IPS-NIHi7 (cell line): ENCODE measurements at regions not wholly inside any gene's neighbourhood (a gene's known extent, or its start where the extent isn't known, plus 50 kb on each side); places are given as distances from the start of the nearest gene placed in this dataset.
"Not testable (repeated sequence)": the region's sequence is repeated elsewhere in the genome, so short reads cannot be mapped to it uniquely, and the experiment has no call there.

Experiments used
- DNase-seq: peaks from one replicate; pipeline ENCODE4 v3.0.0; 2012; ENCODE audit warnings: mixed read lengths; ENCODE audit errors: extremely low spot score

- no peak for DNase-seq
Observed at GRCh38 chr5:113652161-113652560, 138.7 kb downstream of the YTHDC2 start.

- no peak for DNase-seq
Observed at GRCh38 chr5:113654828-113655227, 141.3 kb downstream of the YTHDC2 start.

DNA sequence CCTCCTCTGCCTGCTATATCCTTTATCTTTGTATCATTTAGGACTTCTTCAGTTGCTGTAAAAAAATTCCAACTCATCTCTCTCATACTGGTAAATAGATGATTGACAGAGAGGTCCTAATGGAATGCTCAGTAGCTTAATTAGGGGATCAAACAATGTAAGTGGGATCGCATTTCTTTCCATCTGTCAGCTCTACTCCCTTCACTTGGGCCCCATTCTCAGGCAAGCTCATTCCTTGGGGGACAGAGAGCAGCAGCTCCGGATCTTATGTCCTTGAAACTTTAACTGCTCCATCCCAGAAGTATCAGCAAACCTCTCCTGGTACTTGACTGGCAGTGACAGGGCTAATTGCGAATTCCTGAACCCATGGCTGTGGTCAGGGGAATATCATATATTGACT lies 146.7 kb downstream of the YTHDC2 start:
- no peak for DNase-seq

- no peak for DNase-seq
Observed at GRCh38 chr5:113660706-113661250, 147.3 kb downstream of the YTHDC2 start.

DNA sequence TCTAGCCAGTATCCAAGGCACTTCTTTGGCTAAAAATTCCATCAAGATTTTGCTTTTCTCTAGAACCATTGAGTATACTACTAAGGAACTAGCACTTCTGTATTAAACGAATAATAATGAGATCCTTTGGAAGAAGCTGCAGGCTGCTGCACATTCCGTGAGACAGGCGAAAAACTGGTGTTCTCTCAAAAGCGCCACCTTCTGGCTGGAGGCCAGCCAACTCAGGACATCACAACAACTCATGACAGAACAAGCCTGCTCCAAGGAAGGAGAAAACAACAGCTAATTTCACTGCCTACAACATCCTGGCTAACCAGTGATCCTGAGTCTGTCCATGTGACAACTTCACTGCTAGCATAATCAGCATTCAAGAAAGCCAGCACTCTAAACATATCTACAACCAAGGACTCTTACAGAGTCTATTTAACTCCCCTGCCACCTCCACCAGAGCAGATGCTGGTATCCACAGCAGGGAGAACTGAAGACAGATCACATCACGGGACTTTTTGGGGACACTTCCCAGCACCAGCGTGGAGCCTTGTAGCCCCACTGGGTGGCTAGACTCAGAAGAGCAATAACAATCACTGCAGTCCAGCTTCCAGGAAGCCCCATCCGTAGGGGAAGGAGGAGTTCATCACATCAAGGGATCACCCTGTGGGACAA lies 150.5 kb downstream of the YTHDC2 start:
- DNase-seq: peak; percentile 58

DNA sequence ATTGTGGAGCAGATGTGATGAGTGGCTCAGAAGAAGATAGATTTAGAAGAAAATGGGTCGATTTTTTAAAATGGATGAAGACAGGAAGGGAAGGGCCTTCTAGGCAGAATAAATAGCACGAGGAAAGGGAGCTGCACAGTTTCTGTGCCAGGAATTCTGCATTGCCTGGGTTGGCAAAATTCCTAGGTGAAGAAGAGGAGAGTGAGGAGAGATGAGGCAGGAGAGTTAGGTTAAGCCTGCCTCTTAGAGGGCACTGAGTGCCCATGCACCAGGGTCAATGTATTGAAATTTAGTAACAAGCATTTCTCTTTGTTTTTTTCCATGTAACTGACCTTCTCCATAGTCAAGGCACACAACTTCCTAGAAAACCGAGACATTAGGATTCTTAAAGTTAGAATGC lies 159.5 kb downstream of the YTHDC2 start:
- no peak for DNase-seq

- no peak for DNase-seq
Observed at GRCh38 chr5:113675166-113675565, 161.7 kb downstream of the YTHDC2 start.

DNA sequence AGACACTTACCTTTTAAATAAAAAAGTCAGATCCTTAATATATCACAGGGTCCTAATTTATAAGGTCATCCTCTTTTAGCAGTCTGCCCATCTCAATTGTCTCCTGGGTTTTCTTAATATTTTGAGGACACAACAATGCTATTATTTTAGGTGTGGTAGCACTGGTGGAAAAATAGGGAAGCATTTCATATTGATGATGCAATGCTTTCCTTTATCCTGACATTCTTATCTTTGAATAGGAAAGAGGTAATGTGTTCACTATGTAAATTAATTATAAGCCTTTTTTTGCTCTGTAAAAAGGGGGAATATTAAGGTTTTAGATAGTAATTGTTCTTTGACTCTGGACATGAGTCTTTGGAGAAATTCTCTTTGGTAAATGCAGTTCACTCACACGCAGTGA lies 164.7 kb downstream of the YTHDC2 start:
- DNase-seq: no peak

GRCh38 chr5:113678924-113679575 lies 165.6 kb downstream of the YTHDC2 start:
- peak; percentile 67 for DNase-seq

DNA sequence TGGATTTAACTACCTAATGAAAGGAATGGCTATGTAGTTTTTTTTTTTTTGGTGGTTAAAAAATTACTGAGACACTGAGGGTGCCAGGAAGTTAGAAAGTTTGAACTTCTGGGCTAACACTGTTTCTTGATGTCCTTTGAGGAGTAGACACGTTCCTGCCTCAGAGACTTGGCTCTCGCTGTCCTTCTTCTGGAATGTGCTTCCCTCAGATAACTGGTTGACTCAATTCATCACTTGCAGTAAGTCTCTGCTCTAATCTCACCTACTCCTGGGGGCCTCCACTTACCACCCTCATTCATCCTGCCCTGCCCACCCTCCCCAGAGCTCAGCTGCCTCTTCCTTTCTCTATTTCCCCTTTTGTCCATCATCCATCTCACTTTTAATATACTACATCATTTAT lies 167.0 kb downstream of the YTHDC2 start:
- no peak for DNase-seq

DNA sequence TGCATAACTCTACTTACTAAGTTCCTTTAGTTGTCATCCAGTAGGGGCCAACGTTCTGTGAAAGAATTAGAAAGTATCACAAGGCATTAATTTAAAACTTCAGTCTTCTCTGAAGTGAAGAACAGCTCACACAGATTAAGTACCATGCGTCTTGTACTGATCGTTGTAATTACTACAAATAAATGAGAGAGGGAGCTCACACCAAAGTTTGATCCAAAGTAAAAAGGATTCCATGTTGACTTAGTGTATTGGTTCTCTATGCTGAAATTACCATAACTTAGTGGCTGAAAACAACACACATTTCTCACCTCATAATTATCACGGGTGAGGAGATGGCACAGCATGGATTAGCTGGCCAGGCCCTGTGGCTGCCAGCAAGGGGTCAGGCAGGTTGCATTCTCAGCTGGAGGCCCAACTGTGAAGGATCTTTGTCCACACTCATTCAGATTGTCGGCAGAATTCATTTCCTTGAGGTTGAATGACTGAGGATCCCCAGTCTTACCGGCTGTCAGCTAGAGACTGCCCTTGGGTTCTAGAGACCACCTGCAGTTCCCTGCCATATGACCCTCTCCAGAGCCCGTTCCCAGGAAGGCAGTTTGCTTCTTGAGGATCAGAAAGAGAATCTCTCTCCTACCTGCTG lies 169.1 kb downstream of the YTHDC2 start:
- no peak for DNase-seq

DNA sequence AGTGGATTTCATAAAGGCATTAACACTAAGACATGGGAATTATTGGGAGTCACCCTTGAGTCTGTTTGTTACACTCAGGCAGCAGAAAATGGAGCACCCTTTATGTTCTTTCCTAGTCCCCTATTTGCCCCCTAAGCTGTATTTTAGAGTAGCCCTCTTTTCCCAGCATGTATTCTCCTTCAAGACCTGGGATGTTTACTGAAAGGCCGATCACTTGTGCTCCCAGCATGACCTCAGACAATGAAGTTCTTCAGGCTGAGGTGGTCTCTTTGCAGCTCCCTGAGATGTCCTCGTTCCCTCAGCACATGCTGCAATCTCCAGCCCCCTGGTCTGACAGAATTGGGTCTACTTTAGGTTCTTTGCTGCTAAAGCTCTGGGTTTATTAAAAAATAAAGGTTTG lies 169.7 kb downstream of the YTHDC2 start:
- no peak for DNase-seq

GRCh38 chr5:113686599-113686998 lies 173.1 kb downstream of the YTHDC2 start:
- no peak for DNase-seq

GRCh38 chr5:113689647-113690046 lies 176.2 kb downstream of the YTHDC2 start:
- no peak for DNase-seq

DNA sequence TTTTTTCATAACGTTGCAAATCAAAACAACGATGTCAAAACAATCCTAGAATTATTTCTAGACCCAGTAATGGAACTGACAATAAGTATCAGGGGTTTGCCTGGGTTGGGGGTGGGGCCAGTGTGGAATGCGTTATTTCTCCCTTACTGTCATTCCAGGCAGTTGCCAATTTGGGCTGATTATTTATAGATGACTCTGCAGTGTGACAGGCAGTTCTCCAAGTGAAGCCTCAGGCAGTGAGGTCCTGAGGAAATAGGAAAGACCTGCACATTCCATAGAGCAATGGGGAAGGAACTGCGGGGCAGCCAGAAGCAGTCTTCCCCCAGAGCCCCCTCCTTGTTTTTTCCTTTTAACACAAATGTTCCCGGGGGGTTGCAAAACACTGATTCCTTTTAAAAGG lies 179.0 kb downstream of the YTHDC2 start:
- DNase-seq: peak; percentile 35

DNA sequence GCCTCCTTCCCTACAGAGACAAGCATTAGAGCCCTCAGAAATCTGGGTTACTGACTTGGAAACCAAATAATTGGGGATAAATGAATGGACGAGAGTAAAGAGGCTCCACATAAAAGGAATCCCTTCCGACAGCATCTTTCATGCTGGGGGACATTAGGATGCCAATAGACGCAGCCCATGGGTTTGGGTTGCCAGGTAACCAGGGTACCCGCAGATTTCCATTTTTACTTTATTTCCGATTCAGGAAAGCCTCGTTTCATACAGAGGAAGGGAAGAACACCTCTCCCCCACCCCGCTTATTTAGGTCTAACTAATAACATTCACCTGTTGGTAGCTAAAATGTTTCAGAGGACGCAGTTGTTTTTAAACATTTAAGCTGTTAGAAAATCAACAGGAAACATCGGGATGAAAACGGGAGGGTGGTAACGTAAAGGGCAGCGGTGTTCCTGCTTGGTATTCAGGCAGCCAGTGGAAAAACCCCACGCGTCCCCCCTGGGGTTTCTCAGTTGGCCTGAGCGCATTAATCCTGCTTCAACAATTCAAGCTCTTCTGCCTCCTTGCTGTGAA lies 179.5 kb downstream of the YTHDC2 start:
- DNase-seq: peak; percentile 37

DNA sequence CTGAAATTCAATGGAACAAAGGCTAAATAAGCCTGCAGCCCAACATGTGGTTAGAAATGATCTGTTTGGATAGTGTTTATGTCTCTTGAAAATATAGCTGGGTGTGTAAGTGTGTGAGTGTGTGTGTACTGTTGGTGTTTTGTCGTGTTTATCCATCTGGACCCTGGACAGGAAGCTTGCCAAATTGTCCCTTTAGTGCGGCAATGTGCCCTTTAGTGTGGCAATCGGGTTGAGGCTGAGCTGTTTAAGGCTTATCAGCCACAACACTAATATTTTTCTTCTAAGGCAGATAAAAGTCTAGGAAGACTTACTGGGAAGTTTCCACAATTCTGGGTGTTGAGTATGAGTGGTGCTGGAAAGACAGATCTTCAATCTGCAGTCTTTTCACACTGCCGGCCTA lies 180.2 kb downstream of the YTHDC2 start:
- no peak for DNase-seq

DNA sequence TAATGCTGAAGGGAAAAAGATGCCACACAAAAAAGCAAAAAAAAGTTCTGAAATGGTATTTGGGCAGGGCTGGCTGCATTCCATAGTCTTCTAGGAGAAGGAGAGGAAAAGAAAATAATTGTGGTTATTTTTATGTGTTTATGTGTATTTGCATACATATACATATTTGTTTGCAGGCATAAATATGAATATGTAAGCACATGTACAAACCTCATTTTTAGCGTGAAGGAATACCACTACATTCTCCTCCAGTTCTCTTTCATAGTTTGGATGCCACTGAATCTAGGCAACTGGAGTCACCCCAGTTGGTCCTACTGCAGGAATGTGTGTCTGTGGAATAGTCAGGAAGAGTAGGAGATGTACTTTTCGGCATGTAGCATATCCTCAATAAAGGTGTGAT lies 181.1 kb downstream of the YTHDC2 start:
- no peak for DNase-seq

DNA sequence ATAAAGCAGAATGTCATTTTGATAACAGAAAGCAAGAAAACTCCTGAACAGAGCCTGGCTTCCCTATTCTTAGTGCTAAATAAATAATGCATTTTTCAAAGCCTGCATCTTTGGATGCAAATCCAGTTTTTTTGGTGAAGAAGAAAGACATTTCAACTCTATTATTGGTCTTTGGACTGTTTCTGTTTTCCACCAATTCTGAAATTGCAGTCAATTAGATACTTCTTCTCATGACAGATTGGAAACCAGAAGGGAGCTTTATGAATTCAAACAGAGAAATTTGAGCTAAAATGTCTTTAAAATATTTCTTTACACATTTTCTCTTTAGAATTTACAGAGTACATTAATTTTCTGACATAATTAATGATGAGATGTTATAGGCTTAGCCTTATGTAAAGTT lies 189.8 kb downstream of the YTHDC2 start:
- no peak for DNase-seq

DNA sequence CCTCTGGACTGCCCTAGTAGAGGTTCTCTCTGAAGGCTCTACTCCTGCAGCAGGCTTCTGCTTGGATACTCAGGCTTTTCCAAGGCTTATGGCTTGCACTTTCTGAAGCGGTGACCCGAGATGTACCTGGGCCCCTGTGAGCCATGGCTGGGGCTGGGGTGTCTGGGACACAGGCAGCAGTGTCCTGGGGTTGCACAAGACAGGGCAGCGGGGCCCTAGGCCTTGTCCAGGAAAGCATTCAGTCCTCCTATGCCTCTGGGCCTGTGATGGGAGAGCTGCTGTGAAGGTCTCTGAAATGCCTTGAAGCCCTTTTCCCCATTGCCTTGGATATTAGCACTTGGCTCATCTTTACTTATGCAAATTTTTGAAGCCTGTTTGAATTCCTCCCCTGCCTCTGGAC lies 192.2 kb downstream of the YTHDC2 start:
- DNase-seq: no peak

GRCh38 chr5:113713051-113713450 lies 199.6 kb downstream of the YTHDC2 start:
- no peak for DNase-seq

- DNase-seq: not testable (repeated sequence)
Observed at GRCh38 chr5:113715921-113716320, 202.4 kb downstream of the YTHDC2 start.

- DNase-seq: no peak
Observed at GRCh38 chr5:113719549-113719948, 206.1 kb downstream of the YTHDC2 start.
